ENCODE measurements at regions not wholly inside any gene's neighbourhood (a gene's known extent, or its start where the extent isn't known, plus 50 kb on each side); places are given as distances from the start of the nearest gene placed in this dataset.

GRCh38 chr2:523698-524270 is 153.4 kb downstream of the TMEM18 start:
- peak in 1 of 2 experiments; percentile 40 for DNase-seq (ENCODE audit: low read depth in 1 of 2, low spot score in 1 of 2)
- in situ Hi-C loops (cut with HindIII; ENCODE audit: low pct_unique_long_range_greater_than_20kb, low sequenced_read_pairs), result no loop called here
- TF ChIP-seq JUND (IDR thresholded peaks at IDR 0.05; ENCODE audit: low read depth), result no peak

- DNase-seq (ENCODE audit: low read depth in 1 of 2, low spot score in 1 of 2), result no peak
- in situ Hi-C loops (cut with HindIII; ENCODE audit: low pct_unique_long_range_greater_than_20kb, low sequenced_read_pairs), result no loop called here
- no peak for TF ChIP-seq JUND (IDR thresholded peaks at IDR 0.05; ENCODE audit: low read depth)
Measured at GRCh38 chr2:522776-523175, 154.4 kb downstream of the TMEM18 start.

- in situ Hi-C loops (cut with HindIII; ENCODE audit: low pct_unique_long_range_greater_than_20kb, low sequenced_read_pairs), result no loop called here
- TF ChIP-seq JUND (IDR thresholded peaks at IDR 0.05; ENCODE audit: low read depth), result no peak
- no peak for DNase-seq (ENCODE audit: low read depth in 1 of 2, low spot score in 1 of 2)
Measured at GRCh38 chr2:521853-522530, 155.2 kb downstream of the TMEM18 start.

GRCh38 chr2:520663-521340 is 156.4 kb downstream of the TMEM18 start:
- in situ Hi-C loops (cut with HindIII; ENCODE audit: low pct_unique_long_range_greater_than_20kb, low sequenced_read_pairs), result no loop called here
- no peak for TF ChIP-seq JUND (IDR thresholded peaks at IDR 0.05; ENCODE audit: low read depth)
- DNase-seq (ENCODE audit: low read depth in 1 of 2, low spot score in 1 of 2), result no peak

- in situ Hi-C loops (cut with HindIII; ENCODE audit: low pct_unique_long_range_greater_than_20kb, low sequenced_read_pairs), result no loop called here
- TF ChIP-seq JUND (IDR thresholded peaks at IDR 0.05; ENCODE audit: low read depth), result no peak
- DNase-seq (ENCODE audit: low read depth in 1 of 2, low spot score in 1 of 2), result no peak
Measured at GRCh38 chr2:516944-517343, 160.3 kb downstream of the TMEM18 start.

GRCh38 chr2:516131-516530 is 161.1 kb downstream of the TMEM18 start:
- in situ Hi-C loops (cut with HindIII; ENCODE audit: low pct_unique_long_range_greater_than_20kb, low sequenced_read_pairs), result no loop called here
- no peak for DNase-seq (ENCODE audit: low read depth in 1 of 2, low spot score in 1 of 2)
- no peak for TF ChIP-seq JUND (IDR thresholded peaks at IDR 0.05; ENCODE audit: low read depth)

GRCh38 chr2:515441-516127 is 161.6 kb downstream of the TMEM18 start:
- no peak for TF ChIP-seq JUND (IDR thresholded peaks at IDR 0.05; ENCODE audit: low read depth)
- no peak for DNase-seq (ENCODE audit: low read depth in 1 of 2, low spot score in 1 of 2)
- in situ Hi-C loops (cut with HindIII; ENCODE audit: low pct_unique_long_range_greater_than_20kb, low sequenced_read_pairs), result no loop called here

GRCh38 chr2:513981-514706 is 163.1 kb downstream of the TMEM18 start:
- no peak for DNase-seq (ENCODE audit: low read depth in 1 of 2, low spot score in 1 of 2)
- TF ChIP-seq JUND (IDR thresholded peaks at IDR 0.05; ENCODE audit: low read depth), result no peak
- in situ Hi-C loops (cut with HindIII; ENCODE audit: low pct_unique_long_range_greater_than_20kb, low sequenced_read_pairs), result no loop called here

GRCh38 chr2:510839-511238 is 166.4 kb downstream of the TMEM18 start:
- no peak for TF ChIP-seq JUND (IDR thresholded peaks at IDR 0.05; ENCODE audit: low read depth)
- in situ Hi-C loops (cut with HindIII; ENCODE audit: low pct_unique_long_range_greater_than_20kb, low sequenced_read_pairs), result no loop called here
- no peak for DNase-seq (ENCODE audit: low read depth in 1 of 2, low spot score in 1 of 2)

- DNase-seq (ENCODE audit: low read depth in 1 of 2, low spot score in 1 of 2), result no peak
- no peak for TF ChIP-seq JUND (IDR thresholded peaks at IDR 0.05; ENCODE audit: low read depth)
- in situ Hi-C loops (cut with HindIII; ENCODE audit: low pct_unique_long_range_greater_than_20kb, low sequenced_read_pairs), result no loop called here
Measured at GRCh38 chr2:509888-510287, 167.3 kb downstream of the TMEM18 start.

- DNase-seq (ENCODE audit: low read depth in 1 of 2, low spot score in 1 of 2), result no peak
- in situ Hi-C loops (cut with HindIII; ENCODE audit: low pct_unique_long_range_greater_than_20kb, low sequenced_read_pairs), result no loop called here
- no peak for TF ChIP-seq JUND (IDR thresholded peaks at IDR 0.05; ENCODE audit: low read depth)
Measured at GRCh38 chr2:508121-508520, 169.1 kb downstream of the TMEM18 start.

- no peak for DNase-seq (ENCODE audit: low read depth in 1 of 2, low spot score in 1 of 2)
- in situ Hi-C loops (cut with HindIII; ENCODE audit: low pct_unique_long_range_greater_than_20kb, low sequenced_read_pairs), result no loop called here
- no peak for TF ChIP-seq JUND (IDR thresholded peaks at IDR 0.05; ENCODE audit: low read depth)
Measured at GRCh38 chr2:506866-507265, 170.3 kb downstream of the TMEM18 start.

Data from T47D (cell line).